AG04450 (cell line): ENCODE measurements at regions not wholly inside any gene's neighbourhood (a gene's known extent, or its start where the extent isn't known, plus 50 kb on each side); places are given as distances from the start of the nearest gene placed in this dataset.

ENCODE experiments used
- CTCF ChIA-PET: fragments of 300-600, 350-600 bp; formaldehyde crosslinking; extraction: SDS; loops from one replicate; lab custom pipeline; 2022; ENCODE audit warnings: antibody characterized with exemption, inconsistent platforms; lab: Charles Lee
- POLR2A ChIA-PET: fragments of 350-600 bp; formaldehyde crosslinking; extraction: SDS; loops from one replicate; lab custom pipeline; 2021; ENCODE audit warnings: antibody characterized with exemption, inconsistent platforms; lab: Yijun Ruan, JAX
- DNase-seq: peaks from one replicate; pipeline ENCODE4 v3.0.0-alpha.2; 2011; ENCODE audit warnings: low read depth, low spot score
- H3K27ac ChIP-seq: one replicate; pipeline ENCODE4 v1.5.1; 2012; ENCODE audit warnings: low read depth, low read length, control low read depth
- H3K27me3 ChIP-seq: one replicate; pipeline ENCODE4 v1.6.0; 2012; ENCODE audit warnings: low read length; ENCODE audit not compliant: control insufficient read depth, insufficient read depth
- H3K4me3 ChIP-seq: 2 replicates; pipeline ENCODE4 v1.5.1; 2011; ENCODE audit warnings: mild to moderate bottlenecking, low read depth, low read length, control low read depth
- H3K9me3 ChIP-seq: 2 replicates; pipeline ENCODE4 v1.5.1; 2012; ENCODE audit warnings: low read length; ENCODE audit not compliant: control insufficient read depth, insufficient read depth
- TF ChIP-seq, protein P1 (sequence below): IDR thresholded peaks from 2 replicates; pipeline ENCODE4 v1.5.1; 2011; ENCODE audit warnings: low read depth, low read length, control low read depth, inconsistent platforms

GRCh38 chr2:14717131-14717530 is 84.6 kb downstream of the LRATD1 start:
- Histone ChIP-seq H3K27me3 (peaks cover 2% of the 10 kb centered on the region), H3K4me3 (no peak overlapping the region), H3K27ac (no peak overlapping the region), H3K9me3 (no peaks in the 10 kb centered on the region)
- ChIA-PET POLR2A (no interaction called here), CTCF (no interaction called here)
- no peak for DNase-seq
- TF ChIP-seq, protein P1, sequence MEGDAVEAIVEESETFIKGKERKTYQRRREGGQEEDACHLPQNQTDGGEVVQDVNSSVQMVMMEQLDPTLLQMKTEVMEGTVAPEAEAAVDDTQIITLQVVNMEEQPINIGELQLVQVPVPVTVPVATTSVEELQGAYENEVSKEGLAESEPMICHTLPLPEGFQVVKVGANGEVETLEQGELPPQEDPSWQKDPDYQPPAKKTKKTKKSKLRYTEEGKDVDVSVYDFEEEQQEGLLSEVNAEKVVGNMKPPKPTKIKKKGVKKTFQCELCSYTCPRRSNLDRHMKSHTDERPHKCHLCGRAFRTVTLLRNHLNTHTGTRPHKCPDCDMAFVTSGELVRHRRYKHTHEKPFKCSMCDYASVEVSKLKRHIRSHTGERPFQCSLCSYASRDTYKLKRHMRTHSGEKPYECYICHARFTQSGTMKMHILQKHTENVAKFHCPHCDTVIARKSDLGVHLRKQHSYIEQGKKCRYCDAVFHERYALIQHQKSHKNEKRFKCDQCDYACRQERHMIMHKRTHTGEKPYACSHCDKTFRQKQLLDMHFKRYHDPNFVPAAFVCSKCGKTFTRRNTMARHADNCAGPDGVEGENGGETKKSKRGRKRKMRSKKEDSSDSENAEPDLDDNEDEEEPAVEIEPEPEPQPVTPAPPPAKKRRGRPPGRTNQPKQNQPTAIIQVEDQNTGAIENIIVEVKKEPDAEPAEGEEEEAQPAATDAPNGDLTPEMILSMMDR: no peak

DNA sequence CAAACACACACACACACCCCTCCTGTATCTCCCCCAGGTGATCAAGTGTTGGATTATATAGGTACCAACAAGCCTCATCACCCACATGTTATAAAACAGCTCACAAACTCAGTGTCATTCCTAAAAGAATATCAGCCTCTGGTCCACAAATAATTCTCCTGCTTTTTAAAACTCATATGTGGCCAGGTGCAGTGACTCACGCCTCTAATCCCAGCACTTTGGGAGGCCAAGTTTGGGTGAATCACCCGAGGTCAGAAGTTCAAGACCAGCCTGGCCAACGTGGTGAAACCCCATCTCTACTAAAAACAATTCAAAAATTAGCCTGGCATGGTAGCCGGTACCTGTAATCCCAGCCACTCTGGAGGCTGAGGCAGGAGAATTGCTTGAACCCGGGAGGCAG is 87.8 kb downstream of the LRATD1 start:
- no peak overlapping the region for H3K27ac ChIP-seq
- ChIA-PET POLR2A (interaction anchor here (0.7 kb wide), 1 partner anchor 37 kb away, joined by 3 read pairs; no protein-coding TSS in a partner anchor), CTCF (no interaction called here)
- no peaks in the 10 kb centered on the region for H3K9me3 ChIP-seq
- TF ChIP-seq, protein P1: no peak
- H3K4me3 ChIP-seq: no peak overlapping the region
- peaks cover 2% of the 10 kb centered on the region for H3K27me3 ChIP-seq
- no peak for DNase-seq

DNA sequence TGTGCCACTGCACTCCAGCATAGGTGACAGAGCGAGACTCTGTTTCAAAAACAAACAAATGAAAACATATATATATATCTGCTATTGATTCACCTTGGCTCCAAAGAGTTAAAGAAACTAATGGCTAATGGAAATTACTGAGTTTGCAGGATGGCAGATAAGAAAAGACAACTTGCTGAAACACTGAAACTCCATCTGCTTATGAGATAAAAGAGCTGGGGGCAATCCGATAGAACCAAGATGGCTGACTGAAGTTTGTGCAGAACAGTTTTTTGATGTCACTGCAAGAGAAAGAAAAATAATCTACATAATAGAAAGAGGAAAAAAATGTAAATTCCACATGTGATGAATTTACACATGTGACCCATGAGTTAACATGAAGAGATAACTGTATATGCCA is 88.2 kb downstream of the LRATD1 start:
- Histone ChIP-seq H3K9me3 (no peaks in the 10 kb centered on the region), H3K4me3 (no peak overlapping the region), H3K27me3 (no peaks in the 10 kb centered on the region), H3K27ac (no peak overlapping the region)
- no peak for DNase-seq
- TF ChIP-seq, protein P1: no peak
- POLR2A ChIA-PET: interaction anchor here (0.7 kb wide), 1 partner anchor 36 kb away, joined by 3 read pairs; no protein-coding TSS in a partner anchor
- CTCF ChIA-PET: no interaction called here

GRCh38 chr2:14722904-14723570 is 90.5 kb downstream of the LRATD1 start:
- Histone ChIP-seq H3K27me3 (no peaks in the 10 kb centered on the region), H3K9me3 (no peaks in the 10 kb centered on the region), H3K27ac (no peak overlapping the region), H3K4me3 (no peak overlapping the region)
- CTCF ChIA-PET: no interaction called here
- TF ChIP-seq, protein P1: 0 out of 2 replicates have a peak, but pooled peaks have one; percentile 3
- POLR2A ChIA-PET: no interaction called here
- no peak for DNase-seq

DNA sequence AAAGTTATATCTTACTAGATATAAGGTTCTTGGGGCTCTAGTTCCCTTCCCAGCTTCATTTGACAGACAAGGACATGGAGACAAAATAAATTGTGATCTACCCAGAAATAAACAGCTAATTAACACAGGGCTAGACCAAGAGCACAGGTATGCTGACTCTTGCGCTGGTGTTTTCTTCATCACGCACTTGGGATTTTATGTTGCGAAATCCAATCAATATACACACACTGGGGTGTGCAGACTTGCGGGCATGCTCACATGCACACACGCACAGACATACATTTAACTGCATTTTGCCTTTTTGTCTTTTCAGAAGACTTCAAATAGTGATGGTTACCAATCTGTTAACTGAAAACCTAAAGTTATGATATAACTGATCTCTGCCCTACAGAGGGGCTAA is 91.2 kb downstream of the LRATD1 start:
- CTCF ChIA-PET: no interaction called here
- POLR2A ChIA-PET: no interaction called here

More for the DNA sequence above, 91.2 kb downstream of the LRATD1 start:
- no peaks in the 10 kb centered on the region for H3K27me3 ChIP-seq
- H3K4me3 ChIP-seq: no peak overlapping the region
- DNase-seq: no peak
- no peaks in the 10 kb centered on the region for H3K9me3 ChIP-seq
- TF ChIP-seq, protein P1: no peak
- H3K27ac ChIP-seq: no peak overlapping the region
